ENCODE measurements at regions not wholly inside any gene's neighbourhood (a gene's known extent, or its start where the extent isn't known, plus 50 kb on each side); places are given as distances from the start of the nearest gene placed in this dataset.

GRCh38 chr5:14089198-14089597 lies 53.9 kb upstream of the TRIO start:
- TF ChIP-seq CTCF (IDR thresholded peaks at IDR 0.05) (no peak), POLR2A (IDR thresholded peaks at IDR 0.05) (no peak), POLR2AphosphoS5 (IDR thresholded peaks at IDR 0.05) (no peak)

Measured in breast epithelium (tissue), 3 donors.